Natural killer cell (primary cell): ENCODE measurements at regions not wholly inside any gene's neighbourhood (a gene's known extent, or its start where the extent isn't known, plus 50 kb on each side); places are given as distances from the start of the nearest gene placed in this dataset.
A peak's percentile ranks its signal among the peaks of the same experiment; 100 is the strongest.

Experiments
- ATAC-seq, 3 donors: fragments of 150-1000 bp in 2 of 3; fragments of 200-7000 bp in 1 of 3; cut with Tn5 transposase; 1 replicate in 1 of 3; 2 replicates in 2 of 3; pipeline ENCODE4 v1.10.0; 2021; ENCODE audit warnings: mild to moderate bottlenecking in 2 of 3, moderate library complexity in 2 of 3
- DNase-seq, 2 donors: peaks; one replicate each; pipeline versions ENCODE4 v3.0.0 to v3.0.0-alpha.2; 2013 to 2021; ENCODE audit warnings: mixed read lengths in 1 of 2
- H3K27ac ChIP-seq: one replicate; pipeline ENCODE4 v1.5.1; 2013; ENCODE audit warnings: mild to moderate bottlenecking, low read length
- H3K27me3 ChIP-seq: one replicate; pipeline ENCODE4 v1.6.1; 2013; ENCODE audit warnings: low read length; ENCODE audit not compliant: control insufficient read depth, insufficient read depth
- H3K36me3 ChIP-seq: one replicate; pipeline ENCODE4 v1.6.1; 2013; ENCODE audit warnings: low read length; ENCODE audit not compliant: control insufficient read depth, insufficient read depth
- H3K4me1 ChIP-seq: one replicate; pipeline ENCODE4 v1.6.1; 2013; ENCODE audit warnings: low read length; ENCODE audit not compliant: control insufficient read depth, insufficient read depth
- H3K4me3 ChIP-seq: one replicate; pipeline ENCODE4 v1.5.1; 2013; ENCODE audit warnings: low read length
- H3K9me3 ChIP-seq: one replicate; pipeline ENCODE4 v1.6.1; 2013; ENCODE audit warnings: low read length; ENCODE audit not compliant: control insufficient read depth, insufficient read depth
- H3K27ac Mint-ChIP-seq, 2 donors: one replicate each; pipeline ENCODE4 v1.8.0; 2022; ENCODE audit warnings: mild to moderate bottlenecking in 2 of 2, mixed read lengths in 2 of 2, moderate library complexity in 1 of 2
- H3K27me3 Mint-ChIP-seq, 2 donors: one replicate each; pipeline ENCODE4 v1.8.0; 2022; ENCODE audit warnings: low read depth in 2 of 2, mixed read lengths in 2 of 2
- H3K36me3 Mint-ChIP-seq: one replicate; pipeline ENCODE4 v1.8.0; 2022; ENCODE audit warnings: mixed read lengths
- H3K4me1 Mint-ChIP-seq, 2 donors: one replicate each; pipeline ENCODE4 v1.8.0; 2022; ENCODE audit warnings: mixed read lengths in 2 of 2
- H3K4me3 Mint-ChIP-seq: one replicate; pipeline ENCODE4 v1.8.0; 2022; ENCODE audit warnings: mild to moderate bottlenecking, moderate library complexity, mixed read lengths
- H3K9me3 Mint-ChIP-seq, 2 donors: one replicate each; pipeline ENCODE4 v1.8.0; 2022; ENCODE audit warnings: mixed read lengths in 2 of 2
- WGBS: methylation state at CpG from one replicate; pipeline ENCODE4 v1.1.7; 2013; ENCODE audit warnings: missing lambda C conversion rate; ENCODE audit not compliant: insufficient coverage; 5-methylcytosine and 5-hydroxymethylcytosine counted together
- intact Hi-C: fragments of 100-400 bp; cut with micrococcal nuclease; formaldehyde crosslinking; loops from one replicate; pipeline ENCODE4 v1.14.2; 2022
- TF ChIP-seq, protein P1 (sequence below): fragments of 200-600 bp; IDR thresholded peaks from one replicate; pipeline ENCODE4 v1.8.0; 2022; ENCODE audit warnings: antibody characterized with exemption

DNA sequence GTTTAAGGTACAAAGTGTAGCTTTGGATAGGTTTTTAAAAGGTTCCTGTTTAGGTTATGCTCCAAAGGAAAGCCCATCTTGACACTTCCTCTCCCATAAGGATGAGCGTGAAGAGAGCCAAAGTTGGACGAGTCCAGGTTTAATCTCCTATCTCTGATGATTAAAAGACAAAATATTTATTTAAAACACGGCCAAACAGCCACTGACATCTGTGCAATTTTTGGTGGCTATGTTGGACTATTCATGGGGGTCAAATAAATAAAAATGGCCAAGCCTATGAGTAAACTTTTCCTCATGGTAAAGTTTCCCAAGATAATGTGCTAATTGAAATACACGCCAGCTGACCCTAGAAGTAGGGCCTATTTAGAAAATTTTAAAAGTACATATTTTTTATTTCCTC, 69.0 kb upstream of the DOCK9 start:
- no peaks in the 10 kb centered on the region for H3K9me3 Mint-ChIP-seq
- ATAC-seq = no peak
- Histone ChIP-seq H3K4me1 (peaks cover 77% of the 10 kb centered on the region), H3K9me3 (no peaks in the 10 kb centered on the region), H3K36me3 (no peaks in the 10 kb centered on the region), H3K27ac (peak overlapping the region; percentile 70), H3K27me3 (no peaks in the 10 kb centered on the region), H3K4me3 (no peak overlapping the region)
- peak overlapping the region; percentile 81 for H3K4me3 Mint-ChIP-seq
- peaks cover 55 to 68% of the 10 kb centered on the region in 2 donors for H3K4me1 Mint-ChIP-seq
- H3K27me3 Mint-ChIP-seq = peaks cover 18 to 25% of the 10 kb centered on the region in 2 donors
- DNase-seq = no peak
- H3K36me3 Mint-ChIP-seq = peaks cover 9% of the 10 kb centered on the region
- TF ChIP-seq, protein P1, sequence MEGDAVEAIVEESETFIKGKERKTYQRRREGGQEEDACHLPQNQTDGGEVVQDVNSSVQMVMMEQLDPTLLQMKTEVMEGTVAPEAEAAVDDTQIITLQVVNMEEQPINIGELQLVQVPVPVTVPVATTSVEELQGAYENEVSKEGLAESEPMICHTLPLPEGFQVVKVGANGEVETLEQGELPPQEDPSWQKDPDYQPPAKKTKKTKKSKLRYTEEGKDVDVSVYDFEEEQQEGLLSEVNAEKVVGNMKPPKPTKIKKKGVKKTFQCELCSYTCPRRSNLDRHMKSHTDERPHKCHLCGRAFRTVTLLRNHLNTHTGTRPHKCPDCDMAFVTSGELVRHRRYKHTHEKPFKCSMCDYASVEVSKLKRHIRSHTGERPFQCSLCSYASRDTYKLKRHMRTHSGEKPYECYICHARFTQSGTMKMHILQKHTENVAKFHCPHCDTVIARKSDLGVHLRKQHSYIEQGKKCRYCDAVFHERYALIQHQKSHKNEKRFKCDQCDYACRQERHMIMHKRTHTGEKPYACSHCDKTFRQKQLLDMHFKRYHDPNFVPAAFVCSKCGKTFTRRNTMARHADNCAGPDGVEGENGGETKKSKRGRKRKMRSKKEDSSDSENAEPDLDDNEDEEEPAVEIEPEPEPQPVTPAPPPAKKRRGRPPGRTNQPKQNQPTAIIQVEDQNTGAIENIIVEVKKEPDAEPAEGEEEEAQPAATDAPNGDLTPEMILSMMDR = no peak
- 52% methylated on average over 2 of the region's 4 CpGs for WGBS
- H3K27ac Mint-ChIP-seq = peak overlapping the region; percentile 90 to 91
- intact Hi-C loops = loop anchor here (1.0 to 2.0 kb wide), 4 partner anchors 20 to 386 kb away; no protein-coding TSS in a partner anchor

DNA sequence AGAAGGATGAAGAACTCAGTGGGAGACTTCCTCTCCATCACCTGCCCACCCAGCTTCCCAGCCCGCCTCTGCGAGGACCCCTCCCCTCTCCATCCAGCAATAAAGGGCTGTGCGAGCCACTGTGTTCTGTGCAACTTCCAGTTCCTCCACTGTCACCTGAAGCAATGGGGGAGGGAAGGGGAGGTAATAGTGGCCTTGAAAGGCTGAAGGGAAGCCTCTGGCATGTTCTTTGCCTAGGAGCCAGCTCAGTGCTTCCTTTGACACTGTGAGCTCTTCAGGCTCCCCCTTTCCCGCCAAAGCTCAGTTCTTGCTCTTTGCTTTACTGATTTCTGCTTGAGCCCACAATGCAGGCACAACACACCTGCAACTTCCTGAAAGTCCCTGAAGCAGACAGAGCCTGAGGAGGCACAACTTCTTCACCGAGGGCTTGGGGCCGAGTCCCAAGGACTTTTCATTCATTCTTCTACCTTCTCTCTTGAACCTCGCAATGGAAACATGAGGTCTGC, 73.2 kb upstream of the DOCK9 start:
- 72% methylated on average over 5 of the region's 7 CpGs for WGBS
- no peaks in the 10 kb centered on the region for H3K9me3 ChIP-seq
- H3K27me3 Mint-ChIP-seq = peaks cover 25 to 35% of the 10 kb centered on the region in 2 donors
- no peaks in the 10 kb centered on the region for H3K27me3 ChIP-seq
- no peak for ATAC-seq
- intact Hi-C loops = loop anchor here (5.0 kb wide), 1 partner anchor 71 kb away; no protein-coding TSS in a partner anchor
- peak overlapping the region; percentile 4 to 64 for H3K27ac Mint-ChIP-seq
- peaks cover 9% of the 10 kb centered on the region for H3K36me3 Mint-ChIP-seq
- H3K36me3 ChIP-seq = no peaks in the 10 kb centered on the region
- H3K4me3 Mint-ChIP-seq = peak overlapping the region; percentile 72
- H3K4me3 ChIP-seq = no peak overlapping the region
- no peak overlapping the region for H3K27ac ChIP-seq
- peak in 1 of 2 donors; percentile 41 for DNase-seq
- TF ChIP-seq, protein P1 = no peak
- no peaks in the 10 kb centered on the region for H3K9me3 Mint-ChIP-seq
- H3K4me1 Mint-ChIP-seq = peaks cover 54 to 70% of the 10 kb centered on the region in 2 donors
- H3K4me1 ChIP-seq = peaks cover 66% of the 10 kb centered on the region

GRCh38 chr13:99051768-99052455, 74.0 kb upstream of the DOCK9 start:
- Mint-ChIP-seq H3K27ac (peak overlapping the region; percentile 4 to 64), H3K27me3 (peaks cover 25 to 35% of the 10 kb centered on the region in 2 donors), H3K4me3 (peak overlapping the region; percentile 72), H3K36me3 (peaks cover 9% of the 10 kb centered on the region), H3K4me1 (peaks cover 45 to 61% of the 10 kb centered on the region in 2 donors), H3K9me3 (no peaks in the 10 kb centered on the region)
- DNase-seq (peak in 1 of 2 donors; percentile 71), ATAC-seq (peak in 1 of 3 donors; percentile 29)
- no peaks in the 10 kb centered on the region for H3K27me3 ChIP-seq
- 29% methylated on average over 1 of the region's 2 CpGs for WGBS
- H3K9me3 ChIP-seq = no peaks in the 10 kb centered on the region
- H3K4me3 ChIP-seq = no peak overlapping the region
- no peaks in the 10 kb centered on the region for H3K36me3 ChIP-seq
- intact Hi-C loops = loop anchor here (5.0 kb wide), 1 partner anchor 70 kb away; no protein-coding TSS in a partner anchor
- peaks cover 62% of the 10 kb centered on the region for H3K4me1 ChIP-seq
- TF ChIP-seq, protein P1 = no peak
- H3K27ac ChIP-seq = peak overlapping the region; percentile 14
